Pancreas (tissue), 10 donors: ENCODE measurements at regions not wholly inside any gene's neighbourhood (a gene's known extent, or its start where the extent isn't known, plus 50 kb on each side); places are given as distances from the start of the nearest gene placed in this dataset.

ENCODE experiments used
- ATAC-seq, 4 donors: fragments of 200-7000 bp; cut with Tn5 transposase; one replicate each; pipeline versions ENCODE4 v1.8.0 to v1.9.1; 2020; ENCODE audit warnings: mild to moderate bottlenecking in 4 of 4, moderate library complexity in 4 of 4
- DNase-seq, 6 donors: peaks; one replicate each; pipeline ENCODE4 v3.0.0-alpha.2; 2020
- FAIRE-seq: peaks from 2 replicates; lab custom pipeline; 2012; peaks lifted over from hg19 to GRCh38; lab: Jason Lieb, UNC
- H3K27ac ChIP-seq, 4 donors: fragments of 200-600 bp; sonication (generic); 1 replicate in 3 of 4; 2 replicates in 1 of 4; pipeline versions ENCODE4 v1.5.0 to v1.8.0; 2020
- H3K27me3 ChIP-seq, 4 donors: fragments of 200-600 bp; one replicate each; pipeline ENCODE4 v1.8.0; 2021
- H3K36me3 ChIP-seq, 3 donors: fragments of 200-600 bp; sonication (generic) in 1 of 3; one replicate each; pipeline versions ENCODE4 v1.5.0 to v1.8.0; 2020 to 2021
- H3K4me1 ChIP-seq, 3 donors: fragments of 200-600 bp; one replicate each; pipeline ENCODE4 v1.8.0; 2021
- H3K4me3 ChIP-seq, 4 donors: fragments of 200-600 bp; sonication (generic) in 2 of 4; one replicate each; pipeline versions ENCODE4 v1.5.0 to v1.8.0; 2020 to 2021
- H3K9me3 ChIP-seq, 4 donors: fragments of 200-600 bp; one replicate each; pipeline ENCODE4 v1.8.0; 2021
- WGBS, 2 donors: extraction: QIAGEN DNeasy Blood & Tissue Kit; methylation state at CpG; one replicate each; pipeline ENCODE4 v1.1.7; 2013; 5-methylcytosine and 5-hydroxymethylcytosine counted together
- intact Hi-C, 3 donors: fragments of 100-400 bp; cut with DNase I; formaldehyde crosslinking; loops; one replicate each; pipeline versions ENCODE4 v1.11.1 to v1.14.2; 2022
- TF ChIP-seq, protein P1 (sequence below), 4 donors: fragments of 200-600 bp; sonication (generic) in 3 of 4; IDR thresholded peaks; one replicate each; pipeline versions ENCODE4 v1.5.0 to v1.8.0; 2021; ENCODE audit warnings: antibody characterized with exemption in 4 of 4
- donor health status: healthy with polysubstance abuse.
- donor health status: DM: no; HTN: no; CAD: no; lungs with moderate emphysema.
- donor health status: DM: no; HTN: no; CAD: no.
- donor health status: control.
- donor health status: control.
- donor health status: Bipolar disorder and iron deficiency.
- donor health status: DM: yes; HTN: yes; CAD: no.
- donor health status: DM: no; HTN: no; CAD: no.
- donor health status: DM: no; HTN: no; CAD: no.
- donor health status: DM: yes; HTN: yes; CAD: no.

DNA sequence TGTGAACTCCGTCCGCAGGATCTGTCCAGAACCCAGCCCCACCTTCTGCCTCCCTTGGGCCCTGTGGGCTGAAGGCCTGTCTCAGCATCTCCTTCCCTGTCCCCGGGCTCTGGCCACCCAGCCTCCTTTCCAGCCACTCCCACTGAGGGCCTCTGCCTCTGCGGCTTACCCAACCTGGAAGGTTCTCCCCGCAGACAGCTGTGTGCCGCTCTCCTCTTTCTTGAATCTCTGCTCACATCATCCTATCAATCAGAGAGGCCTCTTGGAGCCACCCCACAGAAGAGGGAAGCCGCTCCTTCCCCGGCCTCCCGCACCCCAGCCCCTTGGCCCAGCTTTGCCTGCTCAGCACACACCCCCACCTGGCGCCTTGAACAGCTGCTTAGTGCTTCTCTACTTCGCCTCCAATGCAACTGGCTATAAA, 81.5 kb upstream of the UNC5A start:
- WGBS, 2 donors = 67 to 75% methylated on average over 11 of the region's 11 CpGs
- DNase-seq = no peak
- TF ChIP-seq, protein P1, sequence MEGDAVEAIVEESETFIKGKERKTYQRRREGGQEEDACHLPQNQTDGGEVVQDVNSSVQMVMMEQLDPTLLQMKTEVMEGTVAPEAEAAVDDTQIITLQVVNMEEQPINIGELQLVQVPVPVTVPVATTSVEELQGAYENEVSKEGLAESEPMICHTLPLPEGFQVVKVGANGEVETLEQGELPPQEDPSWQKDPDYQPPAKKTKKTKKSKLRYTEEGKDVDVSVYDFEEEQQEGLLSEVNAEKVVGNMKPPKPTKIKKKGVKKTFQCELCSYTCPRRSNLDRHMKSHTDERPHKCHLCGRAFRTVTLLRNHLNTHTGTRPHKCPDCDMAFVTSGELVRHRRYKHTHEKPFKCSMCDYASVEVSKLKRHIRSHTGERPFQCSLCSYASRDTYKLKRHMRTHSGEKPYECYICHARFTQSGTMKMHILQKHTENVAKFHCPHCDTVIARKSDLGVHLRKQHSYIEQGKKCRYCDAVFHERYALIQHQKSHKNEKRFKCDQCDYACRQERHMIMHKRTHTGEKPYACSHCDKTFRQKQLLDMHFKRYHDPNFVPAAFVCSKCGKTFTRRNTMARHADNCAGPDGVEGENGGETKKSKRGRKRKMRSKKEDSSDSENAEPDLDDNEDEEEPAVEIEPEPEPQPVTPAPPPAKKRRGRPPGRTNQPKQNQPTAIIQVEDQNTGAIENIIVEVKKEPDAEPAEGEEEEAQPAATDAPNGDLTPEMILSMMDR (IDR thresholded peaks at IDR 0.05) = no peak

DNA sequence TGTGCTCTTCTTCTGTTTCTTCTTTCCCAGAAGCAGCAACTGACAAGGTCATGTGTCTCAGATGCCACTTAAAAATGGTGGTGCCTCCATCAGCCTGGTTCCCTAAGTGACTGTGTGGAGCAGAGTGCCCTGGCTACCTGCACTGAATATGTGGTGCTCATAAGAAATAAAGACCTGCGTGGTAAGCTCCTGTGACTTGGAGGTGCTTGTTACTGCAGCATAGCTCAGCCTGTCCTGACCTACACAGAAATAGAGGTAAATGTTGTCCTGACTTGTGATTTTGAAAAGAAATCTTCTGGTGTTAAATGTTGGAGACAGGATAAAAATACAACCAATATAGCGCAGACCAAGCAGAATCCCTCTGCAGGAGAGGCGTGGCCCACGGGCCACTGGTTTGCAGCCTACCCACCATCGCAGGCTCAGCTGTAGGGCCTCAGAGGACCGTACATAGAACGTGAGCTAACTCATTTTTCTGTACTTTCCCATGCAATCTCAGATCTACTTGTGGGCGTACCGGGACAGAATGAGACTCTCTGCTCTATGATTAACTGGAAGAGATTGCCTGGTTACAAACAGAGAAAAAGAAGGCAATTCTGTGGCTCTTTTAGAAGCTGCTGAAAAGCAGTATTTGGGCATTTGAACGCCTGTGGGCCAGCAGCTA, 79.4 kb upstream of the UNC5A start:
- H3K36me3 ChIP-seq = no peaks in the 10 kb centered on the region
- peaks cover 0 to 4% (median 0%) of the 10 kb centered on the region in 4 donors for H3K27me3 ChIP-seq
- intact Hi-C loops = no loop called here
- no peak for FAIRE-seq
- 73 to 85% methylated on average over 10 of the region's 10 CpGs for WGBS, 2 donors
- no peaks in the 10 kb centered on the region for H3K4me1 ChIP-seq
- no peaks in the 10 kb centered on the region for H3K9me3 ChIP-seq
- peak in 1 of 6 donors; percentile 18 for DNase-seq
- H3K4me3 ChIP-seq = no peak overlapping the region
- TF ChIP-seq, protein P1 (IDR thresholded peaks at IDR 0.05) = no peak
- ATAC-seq = no peak
- H3K27ac ChIP-seq = no peak overlapping the region

More for the DNA sequence above, 81.5 kb upstream of the UNC5A start:
- H3K4me3 ChIP-seq = no peak overlapping the region
- no peaks in the 10 kb centered on the region for H3K4me1 ChIP-seq
- intact Hi-C loops = no loop called here
- FAIRE-seq (no peak), ATAC-seq (no peak)
- H3K27me3 ChIP-seq = no peaks in the 10 kb centered on the region
- no peak overlapping the region for H3K27ac ChIP-seq
- no peaks in the 10 kb centered on the region for H3K9me3 ChIP-seq
- H3K36me3 ChIP-seq = no peaks in the 10 kb centered on the region

DNA sequence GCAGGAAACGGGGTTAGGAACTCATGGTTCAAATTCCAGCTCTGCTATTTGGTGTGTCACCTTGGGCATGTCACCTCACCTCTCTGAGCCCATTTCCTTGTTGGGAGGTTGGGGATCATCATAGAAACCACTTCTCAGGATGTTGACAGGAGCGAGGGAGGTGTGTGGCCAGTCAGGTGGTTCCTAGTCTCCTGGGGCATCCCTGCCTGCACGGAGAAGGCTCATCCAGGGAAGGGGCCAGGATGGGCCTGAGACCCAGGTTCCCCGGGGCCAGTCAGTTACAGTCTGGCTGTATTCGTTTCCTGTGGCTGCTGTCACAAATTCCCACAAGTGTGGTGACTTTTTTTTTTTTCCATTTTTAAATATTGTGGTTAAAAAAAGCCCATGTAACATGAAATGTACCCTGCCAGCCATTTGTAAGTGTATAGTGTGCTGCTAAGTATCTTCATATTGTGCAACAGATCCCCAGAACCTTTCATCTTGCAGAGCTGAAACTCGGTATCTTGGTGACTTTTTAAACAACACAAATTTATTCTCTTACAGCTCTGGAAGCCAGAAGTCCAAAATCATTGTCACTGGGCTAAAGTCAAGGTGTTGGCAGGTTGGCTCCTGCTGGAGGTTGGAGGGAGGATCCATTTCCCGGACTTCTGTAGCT, 78.7 kb upstream of the UNC5A start:
- ATAC-seq = no peak
- no peak overlapping the region for H3K27ac ChIP-seq
- FAIRE-seq = no peak
- H3K9me3 ChIP-seq = no peaks in the 10 kb centered on the region
- DNase-seq = peak in 1 of 6 donors; percentile 14
- H3K4me3 ChIP-seq = no peak overlapping the region
- intact Hi-C loops = no loop called here
- H3K4me1 ChIP-seq = no peaks in the 10 kb centered on the region
- H3K36me3 ChIP-seq = no peaks in the 10 kb centered on the region
- TF ChIP-seq, protein P1 (IDR thresholded peaks at IDR 0.05) = no peak
- H3K27me3 ChIP-seq = peaks cover 0 to 4% (median 0%) of the 10 kb centered on the region in 4 donors
- WGBS, 2 donors = 47 to 52% methylated on average over 7 of the region's 7 CpGs

DNA sequence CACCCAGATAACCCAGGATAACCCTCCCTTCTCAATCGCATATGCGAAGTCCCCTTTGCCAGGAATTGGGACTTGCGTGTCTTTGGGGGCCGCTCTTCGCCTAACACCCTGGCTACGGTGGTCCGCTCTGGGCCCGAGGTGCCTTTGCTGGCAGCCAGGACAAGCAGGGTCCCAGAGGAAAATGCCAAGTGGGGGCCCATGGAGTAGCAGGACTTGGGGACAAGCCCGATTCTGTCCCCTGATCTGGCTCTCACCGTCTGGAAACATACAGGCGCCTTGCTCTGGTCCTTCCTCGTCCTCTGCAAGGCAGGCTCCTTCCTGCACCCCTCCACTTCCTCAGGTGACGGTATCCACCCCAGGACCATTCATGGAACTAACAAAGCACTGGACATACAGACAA, 78.1 kb upstream of the UNC5A start:
- peaks cover 0 to 4% (median 0%) of the 10 kb centered on the region in 4 donors for H3K27me3 ChIP-seq
- TF ChIP-seq, protein P1 (IDR thresholded peaks at IDR 0.05) = no peak
- H3K4me3 ChIP-seq = no peak overlapping the region
- H3K36me3 ChIP-seq = no peaks in the 10 kb centered on the region
- no peak overlapping the region for H3K27ac ChIP-seq
- H3K4me1 ChIP-seq = no peaks in the 10 kb centered on the region
- intact Hi-C loops = no loop called here
- WGBS, 2 donors = 60 to 76% methylated on average over 13 of the region's 13 CpGs
- ATAC-seq (no peak), DNase-seq (peak in 1 of 6 donors; percentile 30), FAIRE-seq (no peak)
- no peaks in the 10 kb centered on the region for H3K9me3 ChIP-seq
